ENCODE measurements at regions not wholly inside any gene's neighbourhood (a gene's known extent, or its start where the extent isn't known, plus 50 kb on each side); places are given as distances from the start of the nearest gene placed in this dataset.

DNA sequence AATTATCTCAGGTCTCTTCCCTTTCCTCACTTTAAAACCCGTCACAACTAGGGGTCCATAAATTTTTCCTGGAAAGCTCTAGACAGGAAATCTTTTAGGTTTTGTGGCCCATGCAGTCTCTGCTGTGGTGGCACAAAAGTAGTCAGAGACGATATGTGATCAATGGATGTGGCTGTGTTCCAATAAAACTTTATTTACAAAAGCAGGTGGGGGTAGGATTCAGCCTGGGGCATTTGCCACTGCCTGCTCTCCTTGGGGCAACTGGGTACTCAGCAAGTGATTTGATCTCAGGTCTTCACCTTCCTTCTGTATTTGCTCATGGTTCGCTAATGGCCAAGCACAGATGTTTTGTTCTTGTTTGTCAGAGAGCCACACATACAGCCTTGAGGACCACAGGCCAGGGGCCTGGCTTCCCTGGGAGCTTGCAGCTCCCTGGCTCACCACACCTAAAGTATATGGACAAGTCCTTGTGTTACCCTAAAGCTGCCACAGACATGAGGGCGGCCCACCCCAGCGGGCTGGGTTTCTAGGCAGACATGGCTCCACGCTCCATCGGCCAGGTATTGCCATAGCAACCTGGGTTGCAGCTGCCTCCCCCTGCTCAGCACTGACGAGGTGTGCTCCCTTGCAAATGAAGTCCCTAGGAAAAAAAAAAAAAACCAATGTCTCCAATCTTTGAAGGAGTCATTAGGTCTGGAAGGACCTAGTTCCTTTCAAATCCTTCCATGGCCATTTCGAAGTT, 89.7 kb upstream of the YWHAQ start:
- Histone ChIP-seq H3K9me3 (ENCODE audit: low read depth, low read length, poor library complexity, severe bottlenecking) (no peaks in the 10 kb centered on the region), H3K27ac (ENCODE audit: low read depth, low read length, poor library complexity, severe bottlenecking) (no peak overlapping the region), H3K27me3 (replicated peaks; ENCODE audit: insufficient read depth, low read depth, low read length, poor library complexity) (no peaks in the 10 kb centered on the region), H3K4me3 (ENCODE audit: low read depth, low read length, poor library complexity, severe bottlenecking) (no peak overlapping the region), H3K36me3 (ENCODE audit: insufficient read depth, low read length, poor library complexity, severe bottlenecking) (no peaks in the 10 kb centered on the region), H3K4me1 (ENCODE audit: insufficient read depth, low read length, poor library complexity, severe bottlenecking) (peaks cover 5% of the 10 kb centered on the region)
- no peak for TF ChIP-seq CTCF (conservative IDR thresholded peaks at IDR 0.05; ENCODE audit: low read depth, low read length)
- intact Hi-C loops (cut with micrococcal nuclease; ENCODE audit: unreplicated experiment): no loop called here
- no TSS peak for BruUV-seq (replicated peaks)
- CTCF ChIA-PET: no interaction called here
- POLR2A ChIA-PET (ENCODE audit: low non-redundant PET): no interaction called here
- DNase-seq (ENCODE audit: low spot score): no peak

DNA sequence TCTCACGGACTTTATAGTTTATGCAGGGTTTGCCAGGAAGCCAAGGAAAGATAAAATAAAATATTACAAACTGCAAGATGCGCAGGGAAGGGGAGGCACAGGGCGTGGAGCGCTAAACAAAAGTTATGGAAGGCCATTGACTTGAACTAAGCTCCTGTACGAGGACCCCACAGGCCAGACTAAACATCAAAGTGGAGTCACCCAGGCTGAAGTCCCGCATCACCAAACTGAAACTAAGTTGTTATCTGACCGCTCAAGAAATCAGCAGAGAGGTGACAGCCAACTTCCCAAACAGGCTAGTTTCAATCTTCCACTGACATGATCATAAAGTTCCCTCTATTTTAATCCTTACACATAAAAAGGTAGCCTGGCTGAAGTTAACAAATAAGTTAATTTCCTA, 90.5 kb upstream of the YWHAQ start:
- TF ChIP-seq EZH2 (IDR thresholded peaks at IDR 0.05; ENCODE audit: borderline replicate concordance, low read depth, low read length, poor library complexity, severe bottlenecking) (no peak), CTCF (conservative IDR thresholded peaks at IDR 0.05; ENCODE audit: low read depth, low read length) (no peak)
- Histone ChIP-seq H3K36me3 (ENCODE audit: insufficient read depth, low read length, poor library complexity, severe bottlenecking) (no peaks in the 10 kb centered on the region), H3K27me3 (replicated peaks; ENCODE audit: insufficient read depth, low read depth, low read length, poor library complexity) (no peaks in the 10 kb centered on the region), H3K4me1 (ENCODE audit: insufficient read depth, low read length, poor library complexity, severe bottlenecking) (peaks cover 5% of the 10 kb centered on the region), H3K27ac (ENCODE audit: low read depth, low read length, poor library complexity, severe bottlenecking) (no peak overlapping the region), H3K9me3 (ENCODE audit: low read depth, low read length, poor library complexity, severe bottlenecking) (no peaks in the 10 kb centered on the region), H3K4me3 (ENCODE audit: low read depth, low read length, poor library complexity, severe bottlenecking) (no peak overlapping the region)
- BruUV-seq (replicated peaks): no TSS peak
- intact Hi-C loops (cut with micrococcal nuclease; ENCODE audit: unreplicated experiment): no loop called here
- POLR2A ChIA-PET (ENCODE audit: low non-redundant PET): no interaction called here
- CTCF ChIA-PET: no interaction called here
- no peak for DNase-seq (ENCODE audit: low spot score)

DNA sequence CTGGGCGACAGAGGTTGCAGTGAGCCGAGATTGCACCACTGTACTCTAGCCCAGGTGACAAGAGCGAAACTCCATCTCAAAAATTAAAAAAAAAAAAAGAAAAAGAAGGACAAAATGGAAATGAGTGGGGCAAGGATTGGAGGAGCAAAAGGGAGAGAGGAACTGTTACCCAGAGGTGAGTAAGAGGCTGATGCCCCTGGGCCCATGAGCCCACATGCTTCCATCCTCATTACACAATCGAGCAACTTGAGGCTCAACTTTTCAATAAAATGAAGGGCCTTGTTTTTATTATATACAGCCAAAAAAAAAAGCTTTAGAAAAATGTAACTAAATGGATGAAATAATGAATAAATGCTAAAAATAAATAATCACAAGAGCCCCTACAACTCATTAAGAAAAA, 91.7 kb upstream of the YWHAQ start:
- intact Hi-C loops (cut with micrococcal nuclease; ENCODE audit: unreplicated experiment): no loop called here
- H3K9me3 ChIP-seq (ENCODE audit: low read depth, low read length, poor library complexity, severe bottlenecking): no peaks in the 10 kb centered on the region
- DNase-seq (ENCODE audit: low spot score): no peak
- TF ChIP-seq CTCF (conservative IDR thresholded peaks at IDR 0.05; ENCODE audit: low read depth, low read length) (no peak), EZH2 (IDR thresholded peaks at IDR 0.05; ENCODE audit: borderline replicate concordance, low read depth, low read length, poor library complexity, severe bottlenecking) (no peak)
- no TSS peak for BruUV-seq (replicated peaks)
- ChIA-PET CTCF (no interaction called here), POLR2A (ENCODE audit: low non-redundant PET) (no interaction called here)
- no peaks in the 10 kb centered on the region for H3K27me3 ChIP-seq (replicated peaks; ENCODE audit: insufficient read depth, low read depth, low read length, poor library complexity)
- H3K4me3 ChIP-seq (ENCODE audit: low read depth, low read length, poor library complexity, severe bottlenecking): no peak overlapping the region
- peaks cover 5% of the 10 kb centered on the region for H3K4me1 ChIP-seq (ENCODE audit: insufficient read depth, low read length, poor library complexity, severe bottlenecking)
- H3K27ac ChIP-seq (ENCODE audit: low read depth, low read length, poor library complexity, severe bottlenecking): no peak overlapping the region
- no peaks in the 10 kb centered on the region for H3K36me3 ChIP-seq (ENCODE audit: insufficient read depth, low read length, poor library complexity, severe bottlenecking)

Measured in A673 (cell line).